ENCODE measurements at regions not wholly inside any gene's neighbourhood (a gene's known extent, or its start where the extent isn't known, plus 50 kb on each side); places are given as distances from the start of the nearest gene placed in this dataset.

DNA sequence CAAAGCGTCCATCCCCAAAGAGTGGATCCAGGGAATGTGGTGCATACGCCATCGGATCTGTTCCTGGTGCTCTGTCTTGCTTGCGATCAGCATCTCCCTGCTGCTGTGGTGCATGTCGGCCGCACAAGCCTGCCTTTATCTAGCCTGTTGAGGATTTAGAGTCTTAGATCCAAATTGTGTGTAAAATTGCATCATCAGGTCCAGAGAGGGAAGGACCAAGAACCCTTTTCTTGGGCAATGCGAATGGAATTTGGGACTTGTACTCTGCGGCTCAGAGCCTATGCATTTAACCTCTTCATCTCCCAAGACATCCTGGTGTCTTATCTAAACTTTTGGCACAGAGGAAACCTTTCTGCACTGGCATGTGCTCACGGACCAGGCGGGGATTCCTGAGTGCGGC is 1238.7 kb downstream of the TBC1D22A start:
- TF ChIP-seq, protein P1, sequence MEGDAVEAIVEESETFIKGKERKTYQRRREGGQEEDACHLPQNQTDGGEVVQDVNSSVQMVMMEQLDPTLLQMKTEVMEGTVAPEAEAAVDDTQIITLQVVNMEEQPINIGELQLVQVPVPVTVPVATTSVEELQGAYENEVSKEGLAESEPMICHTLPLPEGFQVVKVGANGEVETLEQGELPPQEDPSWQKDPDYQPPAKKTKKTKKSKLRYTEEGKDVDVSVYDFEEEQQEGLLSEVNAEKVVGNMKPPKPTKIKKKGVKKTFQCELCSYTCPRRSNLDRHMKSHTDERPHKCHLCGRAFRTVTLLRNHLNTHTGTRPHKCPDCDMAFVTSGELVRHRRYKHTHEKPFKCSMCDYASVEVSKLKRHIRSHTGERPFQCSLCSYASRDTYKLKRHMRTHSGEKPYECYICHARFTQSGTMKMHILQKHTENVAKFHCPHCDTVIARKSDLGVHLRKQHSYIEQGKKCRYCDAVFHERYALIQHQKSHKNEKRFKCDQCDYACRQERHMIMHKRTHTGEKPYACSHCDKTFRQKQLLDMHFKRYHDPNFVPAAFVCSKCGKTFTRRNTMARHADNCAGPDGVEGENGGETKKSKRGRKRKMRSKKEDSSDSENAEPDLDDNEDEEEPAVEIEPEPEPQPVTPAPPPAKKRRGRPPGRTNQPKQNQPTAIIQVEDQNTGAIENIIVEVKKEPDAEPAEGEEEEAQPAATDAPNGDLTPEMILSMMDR (IDR thresholded peaks at IDR 0.05; ENCODE audit: insufficient read depth, missing control alignments): no peak
- DNase-seq (ENCODE audit: insufficient read length, low spot score) (no peak), FAIRE-seq (no peak)

DNA sequence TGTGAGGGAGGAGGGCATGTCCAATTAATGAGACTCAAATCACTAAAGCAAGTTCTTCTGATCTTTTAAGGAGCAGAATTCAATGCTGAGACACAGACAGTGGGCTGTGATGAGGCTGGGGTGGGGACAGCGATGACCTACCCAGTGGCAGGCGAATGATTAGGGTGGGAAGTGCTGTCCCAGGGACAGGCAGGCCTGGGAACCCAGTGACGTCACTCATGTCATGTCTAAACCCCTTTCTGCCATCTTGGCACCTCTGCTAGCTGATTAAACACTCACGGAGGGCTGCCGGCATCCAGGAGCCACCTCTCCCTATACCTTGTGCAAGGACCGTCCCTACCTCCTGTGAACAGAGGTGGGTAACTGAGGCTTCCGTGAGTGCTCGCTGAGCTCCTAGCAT is 1235.2 kb downstream of the TBC1D22A start:
- FAIRE-seq: no peak
- TF ChIP-seq, protein P1 (IDR thresholded peaks at IDR 0.05; ENCODE audit: insufficient read depth, missing control alignments): no peak
- no peak for DNase-seq (ENCODE audit: insufficient read length, low spot score)

DNA sequence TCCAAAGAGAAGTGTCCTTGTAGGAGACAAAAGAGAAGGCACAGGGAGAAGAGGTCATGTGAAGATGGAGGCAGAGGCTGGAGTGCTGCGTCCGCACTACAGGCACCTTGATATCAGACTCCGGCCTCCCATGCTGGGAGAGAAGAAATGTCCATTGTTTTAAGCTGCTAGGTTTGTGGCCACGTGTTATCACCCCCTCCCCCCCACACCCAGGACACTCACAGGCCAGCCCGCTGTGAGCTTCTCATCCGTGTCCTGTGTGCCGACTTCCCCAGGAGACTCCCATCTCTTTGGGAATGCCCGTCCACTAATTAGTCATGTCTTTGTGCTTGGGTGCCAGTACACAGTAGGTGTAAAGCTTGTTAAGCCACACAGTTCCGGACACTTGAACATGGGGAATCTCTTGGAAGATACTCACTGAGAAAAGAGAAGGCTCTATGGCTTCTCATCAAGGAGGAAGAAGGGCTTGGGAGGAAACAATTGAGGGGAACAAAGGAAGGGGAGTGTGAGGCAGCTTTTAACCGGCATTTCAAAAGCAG is 1234.7 kb downstream of the TBC1D22A start:
- TF ChIP-seq, protein P1 (IDR thresholded peaks at IDR 0.05; ENCODE audit: insufficient read depth, missing control alignments): no peak
- FAIRE-seq: no peak

DNA sequence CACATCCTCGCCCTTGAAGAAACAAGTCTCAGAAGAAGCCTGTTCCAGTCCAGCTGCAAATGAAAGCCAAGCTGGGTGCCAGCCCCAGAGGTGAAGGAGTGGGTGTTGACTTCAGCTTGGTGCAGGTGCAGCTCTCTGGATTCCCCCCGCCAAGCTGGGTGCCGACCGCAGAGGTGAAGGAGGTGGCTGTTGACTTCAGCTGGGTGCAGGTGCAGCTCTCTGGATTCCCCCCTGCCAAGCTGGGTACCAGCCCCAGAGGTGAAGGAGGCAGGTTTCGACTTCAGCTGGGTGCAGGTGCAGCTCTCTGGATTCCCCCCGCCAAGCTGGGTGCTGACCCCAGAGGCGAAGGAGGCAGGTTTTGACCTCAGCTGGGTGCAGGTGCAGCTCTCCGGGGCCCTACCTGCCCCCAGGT is 1234.0 kb downstream of the TBC1D22A start:
- TF ChIP-seq, protein P1 (IDR thresholded peaks at IDR 0.05; ENCODE audit: insufficient read depth, missing control alignments): no peak
- no peak for FAIRE-seq
- DNase-seq (ENCODE audit: insufficient read length, low spot score): no peak

More for the DNA sequence above, 1234.7 kb downstream of the TBC1D22A start:
- no peak for DNase-seq (ENCODE audit: insufficient read length, low spot score)

DNA sequence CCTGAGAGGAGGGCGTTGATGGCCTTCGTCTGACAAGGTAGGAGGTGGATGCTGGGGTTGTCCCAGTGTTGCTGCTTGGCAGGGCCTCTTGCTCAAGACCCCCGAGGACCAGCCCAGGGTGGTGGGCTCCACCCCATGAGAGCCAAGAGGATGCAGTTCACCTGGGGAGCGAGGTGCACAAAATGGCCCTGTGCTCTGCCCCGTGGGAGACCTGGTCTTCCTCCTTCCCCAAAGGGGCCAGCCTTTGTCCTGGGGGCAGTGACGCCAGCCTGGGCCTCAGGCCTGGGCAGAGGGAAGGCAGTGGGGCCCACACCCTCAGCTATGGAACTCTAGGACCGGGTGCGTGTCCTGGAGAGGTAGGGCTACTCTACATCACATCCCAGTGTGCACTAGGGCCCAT is 1233.3 kb downstream of the TBC1D22A start:
- TF ChIP-seq, protein P1 (IDR thresholded peaks at IDR 0.05; ENCODE audit: insufficient read depth, missing control alignments): no peak
- DNase-seq (ENCODE audit: insufficient read length, low spot score) (no peak), FAIRE-seq (no peak)

DNA sequence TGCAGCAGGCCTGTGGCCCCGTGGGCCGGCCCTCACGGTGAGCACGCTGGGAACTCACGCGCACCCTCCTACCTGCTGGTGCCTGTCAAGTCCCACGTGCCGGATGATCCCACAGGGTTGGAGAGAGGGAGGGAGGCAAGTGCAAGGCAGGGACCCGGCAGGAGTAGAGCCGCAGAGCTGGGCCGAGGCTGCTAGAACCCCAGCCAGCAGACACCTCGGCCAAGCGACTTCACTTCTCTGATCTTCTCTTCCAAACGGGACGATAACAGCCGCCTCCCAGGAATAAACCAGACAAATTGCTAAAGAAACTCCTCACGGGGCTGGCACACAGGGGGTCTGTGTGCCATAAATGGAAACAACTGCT is 1232.8 kb downstream of the TBC1D22A start:
- TF ChIP-seq, protein P1 (IDR thresholded peaks at IDR 0.05; ENCODE audit: insufficient read depth, missing control alignments): no peak
- DNase-seq (ENCODE audit: insufficient read length, low spot score): no peak
- FAIRE-seq: no peak

DNA sequence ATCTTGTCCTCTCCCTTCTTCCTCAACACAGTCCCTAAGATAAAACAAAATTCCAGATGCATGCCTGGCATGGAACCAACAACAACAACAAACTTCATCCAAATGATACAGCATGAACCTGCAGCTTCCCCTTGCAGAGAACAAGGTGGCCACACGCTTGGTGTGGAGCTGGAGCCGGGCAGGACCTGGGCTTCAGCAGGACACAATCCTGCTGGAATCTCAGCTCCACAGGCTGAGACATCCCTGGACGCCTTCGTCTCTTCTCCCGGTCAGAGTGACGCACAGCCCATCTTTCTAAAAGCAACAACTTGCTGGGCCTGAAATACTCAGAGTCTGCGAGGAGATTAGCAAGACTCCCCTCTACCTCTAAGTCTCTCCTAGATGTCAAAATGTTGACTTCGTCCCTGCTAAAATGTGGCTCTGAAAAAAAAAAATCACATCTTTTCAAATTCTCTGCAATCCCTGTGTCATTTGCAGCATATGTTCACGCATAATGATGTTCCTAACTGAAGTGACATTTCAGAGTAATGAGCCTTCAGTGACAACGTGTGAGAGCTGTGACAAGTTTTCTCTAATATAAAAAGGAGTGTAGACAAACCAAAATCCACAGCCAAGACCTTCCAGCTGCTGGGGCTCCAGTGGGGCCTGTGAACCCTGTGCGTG is 1232.3 kb downstream of the TBC1D22A start:
- TF ChIP-seq, protein P1 (IDR thresholded peaks at IDR 0.05; ENCODE audit: insufficient read depth, missing control alignments): no peak
- no peak for FAIRE-seq
- DNase-seq (ENCODE audit: insufficient read length, low spot score): no peak

Data from D721Med (cell line).